Keratinocyte (primary cell): ENCODE measurements at regions not wholly inside any gene's neighbourhood (a gene's known extent, or its start where the extent isn't known, plus 50 kb on each side); places are given as distances from the start of the nearest gene placed in this dataset.

Experiments used
- DNase-seq: peaks from one replicate; pipeline ENCODE4 v3.0.0-alpha.2; 2011; ENCODE audit warnings: low read depth, missing footprints, low spot score
- FAIRE-seq: peaks from 2 replicates; lab custom pipeline; 2011; peaks lifted over from hg19 to GRCh38; lab: Jason Lieb, UNC
- H2AFZ ChIP-seq: 2 replicates; pipeline ENCODE4 v1.6.0; 2012; ENCODE audit warnings: low read length, control low read depth, inconsistent platforms; ENCODE audit not compliant: control insufficient read depth
- H3K27ac ChIP-seq: 2 replicates; pipeline ENCODE4 v1.5.1; 2011; ENCODE audit warnings: low read length; ENCODE audit not compliant: control insufficient read depth, insufficient read depth
- H3K27me3 ChIP-seq: 3 replicates; pipeline ENCODE4 v1.6.0; 2011; ENCODE audit warnings: low read length; ENCODE audit not compliant: control insufficient read depth, insufficient read depth; ENCODE audit errors: extremely low read depth
- H3K36me3 ChIP-seq, 2 experiments: 2 replicates in 1 of 2; 3 replicates in 1 of 2; pipeline ENCODE4 v1.5.1; 2011; ENCODE audit warnings: low read length in 2 of 2, mild to moderate bottlenecking in 1 of 2; ENCODE audit not compliant: control insufficient read depth in 2 of 2, insufficient read depth in 2 of 2; ENCODE audit errors: extremely low read depth in 1 of 2
- H3K4me1 ChIP-seq: 3 replicates; pipeline ENCODE4 v1.5.1; 2011; ENCODE audit warnings: low read length; ENCODE audit not compliant: control insufficient read depth, insufficient read depth; ENCODE audit errors: extremely low read depth
- H3K4me2 ChIP-seq: 3 replicates; pipeline ENCODE4 v1.6.0; 2011; ENCODE audit warnings: low read depth, low read length; ENCODE audit not compliant: control insufficient read depth, insufficient read depth; ENCODE audit errors: extremely low read depth
- H3K4me3 ChIP-seq, 3 experiments: fragments of 200-600 bp in 1 of 3; sonication (generic) in 1 of 3; 2 replicates in 2 of 3; 3 replicates in 1 of 3; pipeline ENCODE4 v1.5.1; 2011 to 2016; ENCODE audit warnings: low read length in 3 of 3, mild to moderate bottlenecking in 3 of 3, control low read depth in 2 of 3, inconsistent platforms in 1 of 3, low read depth in 1 of 3, mixed read lengths in 1 of 3, mixed run types in 1 of 3, moderate library complexity in 1 of 3; ENCODE audit not compliant: control insufficient read depth in 2 of 3, insufficient read depth in 2 of 3; ENCODE audit errors: extremely low read depth in 1 of 3
- H3K79me2 ChIP-seq: 2 replicates; pipeline ENCODE4 v1.6.0; 2012; ENCODE audit warnings: low read length; ENCODE audit not compliant: control insufficient read depth, insufficient read depth
- H3K9ac ChIP-seq: 3 replicates; pipeline ENCODE4 v1.6.0; 2011; ENCODE audit warnings: low read length; ENCODE audit not compliant: control insufficient read depth, insufficient read depth; ENCODE audit errors: extremely low read depth
- H3K9me1 ChIP-seq: 3 replicates; pipeline ENCODE4 v1.6.0; 2011; ENCODE audit warnings: low read length; ENCODE audit not compliant: control insufficient read depth, insufficient read depth; ENCODE audit errors: extremely low read depth
- H3K9me3 ChIP-seq: 2 replicates; pipeline ENCODE4 v1.5.1; 2012; ENCODE audit warnings: low read depth, low read length; ENCODE audit not compliant: control insufficient read depth
- H4K20me1 ChIP-seq: 3 replicates; pipeline ENCODE4 v1.6.0; 2011; ENCODE audit warnings: low read length; ENCODE audit not compliant: control insufficient read depth, insufficient read depth; ENCODE audit errors: extremely low read depth
- EZH2 ChIP-seq: IDR thresholded peaks from one replicate; pipeline ENCODE4 v1.6.1; 2012; ENCODE audit warnings: inconsistent platforms, mild to moderate bottlenecking, low read length, moderate library complexity
- dilution Hi-C: fragments of 300-500 bp; cut with MboI; formaldehyde crosslinking; loops from one replicate; pipeline ENCODE4 v1.7.0; 2020; ENCODE audit warnings: low sequenced_read_pairs; ENCODE audit not compliant: extremely low pct_ligation_motif_present
- TF ChIP-seq, protein P1 (sequence below), 3 experiments: IDR thresholded peaks in 1 of 3; conservative IDR thresholded peaks in 1 of 3; optimal IDR thresholded peaks in 1 of 3; 2 replicates in 2 of 3; 3 replicates in 1 of 3; pipeline versions ENCODE3 to v1.5.1; 2011; ENCODE audit warnings: low read length in 3 of 3, mild to moderate bottlenecking in 3 of 3, moderate library complexity in 2 of 3, control low read depth in 1 of 3, inconsistent platforms in 1 of 3; ENCODE audit not compliant: insufficient read depth in 2 of 3; ENCODE audit errors: extremely low read depth in 1 of 3

DNA sequence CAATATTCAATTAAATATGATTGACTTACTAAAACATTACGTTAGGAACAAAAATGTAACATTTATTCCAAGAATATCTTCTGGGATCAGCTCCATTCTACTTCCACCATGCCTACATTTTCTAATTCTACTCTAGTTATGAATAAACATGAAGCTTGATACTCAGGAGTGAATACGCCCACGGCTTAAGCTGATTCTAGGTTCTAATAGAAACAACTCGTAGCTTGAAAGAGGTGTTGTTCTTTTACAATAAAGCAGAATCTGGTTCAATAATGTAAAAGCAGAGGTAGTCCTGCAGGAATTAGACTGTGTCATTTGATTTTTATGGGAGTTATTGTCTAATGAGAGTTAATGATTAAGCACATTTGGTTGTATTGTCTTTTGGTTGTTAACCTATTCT is 107.3 kb upstream of the OLIG3 start:
- Histone ChIP-seq H3K27ac (no peak overlapping the region), H3K9me3 (no peaks in the 10 kb centered on the region), H3K9ac (no peak overlapping the region), H3K79me2 (no peaks in the 10 kb centered on the region), H3K9me1 (no peaks in the 10 kb centered on the region), H3K36me3 (no peaks in the 10 kb centered on the region), H2AFZ (no peak overlapping the region), H4K20me1 (no peaks in the 10 kb centered on the region), H3K27me3 (peaks cover 20% of the 10 kb centered on the region), H3K4me3 (no peak overlapping the region), H3K4me1 (no peaks in the 10 kb centered on the region), H3K4me2 (no peak overlapping the region)
- FAIRE-seq (no peak), DNase-seq (no peak)
- TF ChIP-seq, protein P1, sequence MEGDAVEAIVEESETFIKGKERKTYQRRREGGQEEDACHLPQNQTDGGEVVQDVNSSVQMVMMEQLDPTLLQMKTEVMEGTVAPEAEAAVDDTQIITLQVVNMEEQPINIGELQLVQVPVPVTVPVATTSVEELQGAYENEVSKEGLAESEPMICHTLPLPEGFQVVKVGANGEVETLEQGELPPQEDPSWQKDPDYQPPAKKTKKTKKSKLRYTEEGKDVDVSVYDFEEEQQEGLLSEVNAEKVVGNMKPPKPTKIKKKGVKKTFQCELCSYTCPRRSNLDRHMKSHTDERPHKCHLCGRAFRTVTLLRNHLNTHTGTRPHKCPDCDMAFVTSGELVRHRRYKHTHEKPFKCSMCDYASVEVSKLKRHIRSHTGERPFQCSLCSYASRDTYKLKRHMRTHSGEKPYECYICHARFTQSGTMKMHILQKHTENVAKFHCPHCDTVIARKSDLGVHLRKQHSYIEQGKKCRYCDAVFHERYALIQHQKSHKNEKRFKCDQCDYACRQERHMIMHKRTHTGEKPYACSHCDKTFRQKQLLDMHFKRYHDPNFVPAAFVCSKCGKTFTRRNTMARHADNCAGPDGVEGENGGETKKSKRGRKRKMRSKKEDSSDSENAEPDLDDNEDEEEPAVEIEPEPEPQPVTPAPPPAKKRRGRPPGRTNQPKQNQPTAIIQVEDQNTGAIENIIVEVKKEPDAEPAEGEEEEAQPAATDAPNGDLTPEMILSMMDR (optimal IDR thresholded peaks at IDR 0.05 in 1 of 3, IDR thresholded peaks at IDR 0.05 in 1 of 3, conservative IDR thresholded peaks at IDR 0.05 in 1 of 3; ENCODE audit: extremely low read depth in 1 of 3, insufficient read depth in 2 of 3, low read length in 3 of 3): no peak
- no peak for TF ChIP-seq EZH2
- dilution Hi-C loops: no loop called here

DNA sequence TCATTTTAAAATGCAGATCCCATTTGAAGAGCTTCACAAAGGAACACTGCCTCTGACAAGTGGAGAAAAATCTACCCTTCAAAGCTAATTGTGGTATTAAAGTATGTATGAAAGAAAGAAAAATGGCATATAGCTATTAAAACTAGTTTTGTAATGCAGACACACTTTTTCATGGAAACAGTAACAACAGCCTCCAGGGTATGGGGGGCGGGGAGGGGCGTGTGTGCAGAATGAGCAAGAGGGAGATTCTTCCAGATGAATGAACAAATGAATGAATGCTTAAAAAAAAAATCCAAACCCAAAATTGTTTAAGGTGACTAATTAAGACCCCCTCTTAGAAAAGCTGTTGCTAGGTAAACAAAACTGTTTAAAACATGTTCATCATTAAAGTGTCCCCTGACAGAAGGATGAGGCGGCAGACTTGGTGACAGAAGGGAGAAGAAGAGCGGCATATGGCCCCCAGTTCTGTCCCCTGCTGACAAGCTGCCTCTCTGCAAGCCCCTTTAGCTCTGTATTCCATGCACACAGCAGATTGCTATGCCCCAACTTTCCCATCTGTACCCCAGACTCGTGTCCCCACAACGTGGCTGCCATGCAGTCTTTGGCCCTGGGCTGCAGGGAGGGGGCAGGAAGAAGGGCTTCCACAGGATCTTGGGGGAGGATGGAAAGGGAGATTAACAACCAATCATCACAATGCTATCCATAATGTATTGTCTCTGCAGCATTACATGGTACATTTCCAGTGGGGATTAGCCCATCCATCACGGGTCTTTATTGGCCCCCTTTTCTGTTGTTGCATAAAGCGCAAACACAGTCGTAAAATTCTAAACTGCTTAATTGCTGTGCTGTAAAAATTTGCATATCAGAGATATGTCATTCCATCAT is 108.4 kb upstream of the OLIG3 start:
- peaks cover 20% of the 10 kb centered on the region for H3K27me3 ChIP-seq
- H3K79me2 ChIP-seq: no peaks in the 10 kb centered on the region
- H3K9me1 ChIP-seq: no peaks in the 10 kb centered on the region
- no peak overlapping the region for H3K4me3 ChIP-seq
- no peaks in the 10 kb centered on the region for H3K4me1 ChIP-seq
- no peak overlapping the region for H3K9ac ChIP-seq
- dilution Hi-C loops: no loop called here
- FAIRE-seq (no peak), DNase-seq (no peak)
- TF ChIP-seq, protein P1 (optimal IDR thresholded peaks at IDR 0.05 in 1 of 3, IDR thresholded peaks at IDR 0.05 in 1 of 3, conservative IDR thresholded peaks at IDR 0.05 in 1 of 3; ENCODE audit: extremely low read depth in 1 of 3, insufficient read depth in 2 of 3, low read length in 3 of 3): no peak
- no peak for TF ChIP-seq EZH2
- H3K27ac ChIP-seq: no peak overlapping the region
- H3K36me3 ChIP-seq: no peaks in the 10 kb centered on the region
- H3K9me3 ChIP-seq: no peaks in the 10 kb centered on the region
- H3K4me2 ChIP-seq: no peak overlapping the region
- H4K20me1 ChIP-seq: no peaks in the 10 kb centered on the region
- no peak overlapping the region for H2AFZ ChIP-seq
